Nephron progenitor cell (in vitro differentiated cells): ENCODE measurements at regions not wholly inside any gene's neighbourhood (a gene's known extent, or its start where the extent isn't known, plus 50 kb on each side); places are given as distances from the start of the nearest gene placed in this dataset.

ENCODE experiments used
- DNase-seq: peaks from one replicate; pipeline ENCODE4 v3.0.0; 2021
- H3K27ac Mint-ChIP-seq: 2 replicates; pipeline ENCODE4 v1.8.0; 2021; ENCODE audit warnings: mild to moderate bottlenecking, moderate library complexity, mixed read lengths
- H3K27me3 Mint-ChIP-seq: 2 replicates; pipeline ENCODE4 v1.8.0; 2021; ENCODE audit warnings: mild to moderate bottlenecking, low read depth, mixed read lengths; ENCODE audit not compliant: poor library complexity
- H3K36me3 Mint-ChIP-seq: 2 replicates; pipeline ENCODE4 v1.8.0; 2021; ENCODE audit warnings: low read depth, mixed read lengths
- H3K4me1 Mint-ChIP-seq: 2 replicates; pipeline ENCODE4 v1.8.0; 2021; ENCODE audit warnings: mixed read lengths
- H3K4me3 Mint-ChIP-seq: 2 replicates; pipeline ENCODE4 v1.8.0; 2021; ENCODE audit warnings: mild to moderate bottlenecking, moderate library complexity, mixed read lengths
- H3K9me3 Mint-ChIP-seq: 2 replicates; pipeline ENCODE4 v1.8.0; 2021; ENCODE audit warnings: mild to moderate bottlenecking, moderate library complexity, mixed read lengths
- TF ChIP-seq, protein P1 (sequence below): fragments of 200-600 bp; sonication (generic); IDR thresholded peaks from 2 replicates; pipeline ENCODE4 v1.5.0; 2021; ENCODE audit warnings: antibody characterized with exemption

DNA sequence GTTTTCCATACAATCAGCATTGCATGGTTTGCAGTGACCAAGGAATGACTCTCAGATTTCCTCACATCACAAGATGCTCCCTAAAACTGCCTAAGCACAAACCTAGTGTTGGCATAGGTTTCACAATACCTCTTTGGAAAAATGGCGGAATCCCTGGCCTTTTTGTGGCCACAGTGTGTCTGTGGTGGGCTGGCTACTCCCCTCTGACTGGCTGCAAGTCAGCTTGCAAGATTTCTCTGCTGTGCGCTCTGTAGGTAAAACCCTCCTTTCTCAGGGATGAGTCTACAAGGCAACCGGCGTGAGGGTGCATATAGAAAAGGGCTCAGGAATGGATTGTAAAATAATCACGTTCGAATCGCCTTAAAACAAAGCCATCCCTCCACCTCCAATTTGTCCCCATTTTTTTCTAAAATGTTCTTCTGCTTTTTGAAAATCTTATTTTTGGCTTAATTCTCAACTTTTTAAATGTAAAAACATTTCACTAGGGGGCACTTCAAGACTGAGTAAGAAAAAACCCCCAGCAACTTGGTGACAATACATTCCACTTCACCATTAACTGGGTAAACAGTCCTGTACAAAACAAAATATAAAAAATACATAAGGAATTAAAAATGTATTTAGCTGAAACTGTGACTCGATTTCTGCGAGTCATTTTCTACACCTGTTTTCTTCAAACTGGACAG is 235.6 kb downstream of the STIM2 start:
- TF ChIP-seq, protein P1, sequence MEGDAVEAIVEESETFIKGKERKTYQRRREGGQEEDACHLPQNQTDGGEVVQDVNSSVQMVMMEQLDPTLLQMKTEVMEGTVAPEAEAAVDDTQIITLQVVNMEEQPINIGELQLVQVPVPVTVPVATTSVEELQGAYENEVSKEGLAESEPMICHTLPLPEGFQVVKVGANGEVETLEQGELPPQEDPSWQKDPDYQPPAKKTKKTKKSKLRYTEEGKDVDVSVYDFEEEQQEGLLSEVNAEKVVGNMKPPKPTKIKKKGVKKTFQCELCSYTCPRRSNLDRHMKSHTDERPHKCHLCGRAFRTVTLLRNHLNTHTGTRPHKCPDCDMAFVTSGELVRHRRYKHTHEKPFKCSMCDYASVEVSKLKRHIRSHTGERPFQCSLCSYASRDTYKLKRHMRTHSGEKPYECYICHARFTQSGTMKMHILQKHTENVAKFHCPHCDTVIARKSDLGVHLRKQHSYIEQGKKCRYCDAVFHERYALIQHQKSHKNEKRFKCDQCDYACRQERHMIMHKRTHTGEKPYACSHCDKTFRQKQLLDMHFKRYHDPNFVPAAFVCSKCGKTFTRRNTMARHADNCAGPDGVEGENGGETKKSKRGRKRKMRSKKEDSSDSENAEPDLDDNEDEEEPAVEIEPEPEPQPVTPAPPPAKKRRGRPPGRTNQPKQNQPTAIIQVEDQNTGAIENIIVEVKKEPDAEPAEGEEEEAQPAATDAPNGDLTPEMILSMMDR = no peak
- no peak overlapping the region for H3K27ac Mint-ChIP-seq
- H3K27me3 Mint-ChIP-seq = peaks cover 11% of the 10 kb centered on the region
- no peaks in the 10 kb centered on the region for H3K36me3 Mint-ChIP-seq
- no peaks in the 10 kb centered on the region for H3K9me3 Mint-ChIP-seq
- DNase-seq = no peak
- no peak overlapping the region for H3K4me3 Mint-ChIP-seq
- peaks cover 8% of the 10 kb centered on the region for H3K4me1 Mint-ChIP-seq

DNA sequence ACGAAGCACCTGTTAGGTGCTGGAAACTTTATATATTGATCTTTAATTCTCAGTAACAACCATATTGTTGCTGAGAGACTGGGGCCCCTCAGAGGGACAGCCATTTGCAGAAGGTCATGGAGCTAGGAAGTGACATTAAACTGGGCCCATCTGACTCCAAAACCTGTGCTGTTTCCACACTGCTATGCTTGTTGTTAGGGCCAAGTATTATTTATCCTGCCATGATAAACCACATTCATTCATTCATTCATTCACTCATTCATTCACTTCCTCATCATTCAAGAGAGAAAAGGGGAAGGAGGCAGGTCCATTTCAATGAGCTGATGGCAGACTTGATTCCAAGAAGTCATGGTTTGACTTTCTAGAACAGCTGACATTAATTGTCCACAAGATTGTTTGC is 237.4 kb downstream of the STIM2 start:
- Mint-ChIP-seq H3K4me1 (peaks cover 3% of the 10 kb centered on the region), H3K9me3 (no peaks in the 10 kb centered on the region), H3K27me3 (peaks cover 8% of the 10 kb centered on the region), H3K36me3 (no peaks in the 10 kb centered on the region), H3K4me3 (no peak overlapping the region), H3K27ac (no peak overlapping the region)
- TF ChIP-seq, protein P1 = no peak
- DNase-seq = no peak

- H3K4me1 Mint-ChIP-seq = no peaks in the 10 kb centered on the region
- no peak overlapping the region for H3K4me3 Mint-ChIP-seq
- TF ChIP-seq, protein P1 = no peak
- DNase-seq = no peak
- no peaks in the 10 kb centered on the region for H3K9me3 Mint-ChIP-seq
- peaks cover 8% of the 10 kb centered on the region for H3K27me3 Mint-ChIP-seq
- no peaks in the 10 kb centered on the region for H3K36me3 Mint-ChIP-seq
- H3K27ac Mint-ChIP-seq = no peak overlapping the region
Observed at GRCh38 chr4:27100713-27101112, 240.1 kb downstream of the STIM2 start.

- TF ChIP-seq, protein P1 = no peak
- peaks cover 3% of the 10 kb centered on the region for H3K9me3 Mint-ChIP-seq
- H3K4me1 Mint-ChIP-seq = no peaks in the 10 kb centered on the region
- DNase-seq = no peak
- H3K27ac Mint-ChIP-seq = no peak overlapping the region
- H3K36me3 Mint-ChIP-seq = no peaks in the 10 kb centered on the region
- H3K27me3 Mint-ChIP-seq = peaks cover 8% of the 10 kb centered on the region
- no peak overlapping the region for H3K4me3 Mint-ChIP-seq
Observed at GRCh38 chr4:27101126-27101525, 240.5 kb downstream of the STIM2 start.

GRCh38 chr4:27101561-27101960 is 240.9 kb downstream of the STIM2 start:
- H3K27me3 Mint-ChIP-seq = peaks cover 8% of the 10 kb centered on the region
- H3K4me1 Mint-ChIP-seq = no peaks in the 10 kb centered on the region
- no peak overlapping the region for H3K4me3 Mint-ChIP-seq
- H3K36me3 Mint-ChIP-seq = no peaks in the 10 kb centered on the region
- H3K27ac Mint-ChIP-seq = no peak overlapping the region
- DNase-seq = no peak
- peaks cover 6% of the 10 kb centered on the region for H3K9me3 Mint-ChIP-seq
- TF ChIP-seq, protein P1 = no peak

DNA sequence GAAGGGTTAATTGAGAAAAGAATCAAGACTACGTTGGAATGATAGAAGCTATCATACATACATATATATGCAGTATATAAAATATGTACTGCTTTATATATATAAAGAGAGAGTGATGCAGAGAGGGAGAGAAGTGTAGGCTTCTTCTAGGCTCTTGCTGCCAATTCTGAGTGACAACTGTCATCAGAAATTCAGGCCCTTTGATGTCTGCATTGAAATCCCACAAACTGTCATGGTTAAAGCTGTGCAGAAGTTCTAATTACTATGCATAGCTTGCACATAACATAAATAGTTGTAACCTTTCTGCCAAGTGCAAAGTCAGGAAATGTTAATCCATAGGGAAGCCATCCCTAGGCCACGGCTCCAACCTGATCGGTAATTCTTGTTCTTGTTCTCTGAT is 251.0 kb downstream of the STIM2 start:
- DNase-seq = no peak
- Mint-ChIP-seq H3K4me3 (no peak overlapping the region), H3K36me3 (no peaks in the 10 kb centered on the region), H3K27me3 (no peaks in the 10 kb centered on the region), H3K9me3 (no peaks in the 10 kb centered on the region), H3K4me1 (no peaks in the 10 kb centered on the region), H3K27ac (no peak overlapping the region)
- TF ChIP-seq, protein P1 = no peak
